ENCODE measurements at regions not wholly inside any gene's neighbourhood (a gene's known extent, or its start where the extent isn't known, plus 50 kb on each side); places are given as distances from the start of the nearest gene placed in this dataset.

DNA sequence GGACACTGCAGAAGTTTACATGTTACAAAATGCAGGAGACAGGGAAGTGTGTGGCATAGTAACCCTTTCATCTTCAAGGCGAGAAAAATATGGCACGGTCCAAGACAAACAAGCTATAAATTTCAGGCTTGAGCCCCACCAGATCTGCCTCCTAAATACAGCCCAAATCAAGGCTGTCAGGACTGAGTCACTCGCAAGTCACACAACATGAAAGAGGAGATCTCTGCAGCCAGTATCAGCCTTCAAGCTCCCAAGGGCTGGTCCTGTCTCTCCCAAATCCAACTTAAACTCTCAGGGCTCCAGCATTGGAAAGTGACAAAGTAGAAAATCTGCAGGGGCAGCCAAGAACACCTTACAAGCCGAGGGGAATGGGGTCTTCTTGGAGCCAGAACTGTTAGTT is 106.3 kb upstream of the GATA6 start:
- Histone ChIP-seq H2AFZ (no peak overlapping the region), H3K9ac (no peak overlapping the region), H3K9me3 (ENCODE audit: control insufficient read depth, low read length) (no peaks in the 10 kb centered on the region), H3K4me2 (ENCODE audit: low read length) (no peak overlapping the region), H3K27me3 (ENCODE audit: control insufficient read depth, insufficient read depth, low read length) (no peaks in the 10 kb centered on the region), H3K4me3 (ENCODE audit: low read depth, low read length) (no peak overlapping the region), H3K36me3 (ENCODE audit: control insufficient read depth, insufficient read depth, low read length) (no peaks in the 10 kb centered on the region), H3K27ac (no peak overlapping the region), H3K79me2 (no peaks in the 10 kb centered on the region), H3K4me1 (no peaks in the 10 kb centered on the region)
- TF ChIP-seq, protein P1, sequence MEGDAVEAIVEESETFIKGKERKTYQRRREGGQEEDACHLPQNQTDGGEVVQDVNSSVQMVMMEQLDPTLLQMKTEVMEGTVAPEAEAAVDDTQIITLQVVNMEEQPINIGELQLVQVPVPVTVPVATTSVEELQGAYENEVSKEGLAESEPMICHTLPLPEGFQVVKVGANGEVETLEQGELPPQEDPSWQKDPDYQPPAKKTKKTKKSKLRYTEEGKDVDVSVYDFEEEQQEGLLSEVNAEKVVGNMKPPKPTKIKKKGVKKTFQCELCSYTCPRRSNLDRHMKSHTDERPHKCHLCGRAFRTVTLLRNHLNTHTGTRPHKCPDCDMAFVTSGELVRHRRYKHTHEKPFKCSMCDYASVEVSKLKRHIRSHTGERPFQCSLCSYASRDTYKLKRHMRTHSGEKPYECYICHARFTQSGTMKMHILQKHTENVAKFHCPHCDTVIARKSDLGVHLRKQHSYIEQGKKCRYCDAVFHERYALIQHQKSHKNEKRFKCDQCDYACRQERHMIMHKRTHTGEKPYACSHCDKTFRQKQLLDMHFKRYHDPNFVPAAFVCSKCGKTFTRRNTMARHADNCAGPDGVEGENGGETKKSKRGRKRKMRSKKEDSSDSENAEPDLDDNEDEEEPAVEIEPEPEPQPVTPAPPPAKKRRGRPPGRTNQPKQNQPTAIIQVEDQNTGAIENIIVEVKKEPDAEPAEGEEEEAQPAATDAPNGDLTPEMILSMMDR (IDR thresholded peaks at IDR 0.05): no peak

- H3K9ac ChIP-seq: no peak overlapping the region
- no peaks in the 10 kb centered on the region for H3K4me1 ChIP-seq
- no peaks in the 10 kb centered on the region for H3K27me3 ChIP-seq (ENCODE audit: control insufficient read depth, insufficient read depth, low read length)
- no peaks in the 10 kb centered on the region for H3K36me3 ChIP-seq (ENCODE audit: control insufficient read depth, insufficient read depth, low read length)
- no peaks in the 10 kb centered on the region for H3K9me3 ChIP-seq (ENCODE audit: control insufficient read depth, low read length)
- H3K4me3 ChIP-seq (ENCODE audit: low read depth, low read length): no peak overlapping the region
- H3K4me2 ChIP-seq (ENCODE audit: low read length): no peak overlapping the region
- TF ChIP-seq, protein P1 (IDR thresholded peaks at IDR 0.05): no peak
- no peaks in the 10 kb centered on the region for H3K79me2 ChIP-seq
- no peak overlapping the region for H2AFZ ChIP-seq
- no peak overlapping the region for H3K27ac ChIP-seq
Observed at GRCh38 chr18:22063672-22064071, 105.7 kb upstream of the GATA6 start.

DNA sequence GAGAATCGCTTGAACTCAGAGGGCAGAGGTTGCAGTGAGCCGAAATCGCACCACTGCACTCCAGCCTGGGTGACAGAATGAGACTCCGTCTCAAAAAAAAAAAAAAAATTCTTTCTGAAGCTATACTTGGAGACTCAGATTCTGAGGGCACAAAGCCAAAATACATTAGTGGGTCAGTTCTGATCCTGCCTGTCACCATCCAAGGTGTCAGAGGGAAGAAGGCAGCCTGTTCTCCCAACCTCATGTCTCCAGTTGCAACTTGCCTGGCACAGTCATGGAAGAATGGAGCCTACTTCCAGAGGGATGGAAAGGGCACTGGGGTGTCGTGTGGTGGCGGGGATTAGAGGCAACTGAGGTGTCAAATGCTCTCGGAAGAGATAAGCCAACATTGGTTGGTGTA is 104.8 kb upstream of the GATA6 start:
- Histone ChIP-seq H3K27ac (no peak overlapping the region), H3K4me2 (ENCODE audit: low read length) (no peak overlapping the region), H3K36me3 (ENCODE audit: control insufficient read depth, insufficient read depth, low read length) (no peaks in the 10 kb centered on the region), H3K9me3 (ENCODE audit: control insufficient read depth, low read length) (no peaks in the 10 kb centered on the region), H2AFZ (no peak overlapping the region), H3K4me3 (ENCODE audit: low read depth, low read length) (no peak overlapping the region), H3K27me3 (ENCODE audit: control insufficient read depth, insufficient read depth, low read length) (no peaks in the 10 kb centered on the region), H3K4me1 (no peaks in the 10 kb centered on the region), H3K79me2 (no peaks in the 10 kb centered on the region), H3K9ac (no peak overlapping the region)
- TF ChIP-seq, protein P1 (IDR thresholded peaks at IDR 0.05): no peak

- Histone ChIP-seq H2AFZ (no peak overlapping the region), H3K79me2 (no peaks in the 10 kb centered on the region), H3K9me3 (ENCODE audit: control insufficient read depth, low read length) (no peaks in the 10 kb centered on the region), H3K4me1 (no peaks in the 10 kb centered on the region), H3K4me2 (ENCODE audit: low read length) (no peak overlapping the region), H3K27me3 (ENCODE audit: control insufficient read depth, insufficient read depth, low read length) (no peaks in the 10 kb centered on the region), H3K4me3 (ENCODE audit: low read depth, low read length) (no peak overlapping the region), H3K27ac (no peak overlapping the region), H3K9ac (no peak overlapping the region), H3K36me3 (ENCODE audit: control insufficient read depth, insufficient read depth, low read length) (no peaks in the 10 kb centered on the region)
- TF ChIP-seq, protein P1 (IDR thresholded peaks at IDR 0.05): no peak
Observed at GRCh38 chr18:22065311-22065710, 104.1 kb upstream of the GATA6 start.

DNA sequence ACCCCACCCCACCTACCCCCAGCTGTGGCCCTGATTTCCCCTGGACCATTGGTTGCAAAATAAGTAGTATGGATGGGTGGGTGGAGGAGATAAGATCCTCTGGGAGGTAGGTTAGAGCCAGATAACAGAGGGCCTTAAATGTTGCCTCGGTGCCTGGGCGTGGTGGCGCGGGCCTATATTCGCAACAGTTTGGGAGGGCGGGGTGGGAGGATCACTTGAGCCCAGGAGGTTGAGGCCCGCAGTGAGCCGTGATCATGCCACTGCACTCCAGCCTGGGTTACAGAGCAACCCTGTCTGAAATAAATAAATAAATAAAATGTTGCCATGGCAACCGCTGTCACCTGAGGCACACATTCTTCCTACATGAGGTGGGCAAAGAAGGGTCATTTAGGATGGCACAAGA is 103.3 kb upstream of the GATA6 start:
- no peaks in the 10 kb centered on the region for H3K79me2 ChIP-seq
- TF ChIP-seq, protein P1 (IDR thresholded peaks at IDR 0.05): no peak
- no peaks in the 10 kb centered on the region for H3K4me1 ChIP-seq

More for the DNA sequence above, 103.3 kb upstream of the GATA6 start:
- Histone ChIP-seq H3K4me3 (ENCODE audit: low read depth, low read length) (no peak overlapping the region), H3K27ac (no peak overlapping the region), H2AFZ (no peak overlapping the region), H3K9me3 (ENCODE audit: control insufficient read depth, low read length) (no peaks in the 10 kb centered on the region), H3K36me3 (ENCODE audit: control insufficient read depth, insufficient read depth, low read length) (no peaks in the 10 kb centered on the region), H3K9ac (no peak overlapping the region), H3K27me3 (ENCODE audit: control insufficient read depth, insufficient read depth, low read length) (no peaks in the 10 kb centered on the region), H3K4me2 (ENCODE audit: low read length) (no peak overlapping the region)

Data from parathyroid adenoma (tissue), 2 donors.